WTC11 (cell line): ENCODE measurements at regions not wholly inside any gene's neighbourhood (a gene's known extent, or its start where the extent isn't known, plus 50 kb on each side); places are given as distances from the start of the nearest gene placed in this dataset.

Experiments used
- ATAC-seq: fragments of 200-7000 bp; cut with Tn5 transposase; 2 replicates; pipeline ENCODE4 v1.10.0; 2021; ENCODE audit warnings: mild to moderate bottlenecking, moderate library complexity
- CTCF ChIA-PET: fragments of 300-600 bp; sonication (Branson Sonifier 250); formaldehyde crosslinking; loops from one replicate; lab custom pipeline; 2021; ENCODE audit warnings: antibody characterized with exemption; lab: Charles Lee
- POLR2A ChIA-PET: fragments of 350-600 bp; sonication (Branson Sonifier 250); formaldehyde crosslinking; loops from one replicate; lab custom pipeline; 2021; ENCODE audit warnings: antibody characterized with exemption; lab: Charles Lee
- DNase-seq: peaks from one replicate; pipeline ENCODE4 v3.0.0; 2021; ENCODE audit warnings: low spot score
- H3K27ac Mint-ChIP-seq: 2 replicates; pipeline ENCODE4 v1.8.0; 2021; ENCODE audit warnings: mixed read lengths
- H3K27me3 Mint-ChIP-seq: 2 replicates; pipeline ENCODE4 v1.8.0; 2021; ENCODE audit warnings: low read depth, mild to moderate bottlenecking, moderate library complexity, mixed read lengths
- H3K36me3 Mint-ChIP-seq: 2 replicates; pipeline ENCODE4 v1.8.0; 2021; ENCODE audit warnings: mixed read lengths
- H3K4me1 Mint-ChIP-seq: 2 replicates; pipeline ENCODE4 v1.8.0; 2022; ENCODE audit warnings: mixed read lengths
- H3K4me3 Mint-ChIP-seq: 2 replicates; pipeline ENCODE4 v1.8.0; 2021; ENCODE audit warnings: mild to moderate bottlenecking, moderate library complexity, mixed read lengths
- H3K9me3 Mint-ChIP-seq: 2 replicates; pipeline ENCODE4 v1.8.0; 2021; ENCODE audit warnings: mixed read lengths
- AFF4 ChIP-seq: sonication (generic); formaldehyde crosslinking; IDR thresholded peaks from 2 replicates; pipeline ENCODE4 v1.8.1; 2023; ENCODE audit warnings: mild to moderate bottlenecking, missing genetic modification reagents, borderline replicate concordance
- ATF1 ChIP-seq: sonication (generic); formaldehyde crosslinking; IDR thresholded peaks from 2 replicates; pipeline ENCODE4 v1.8.1; 2023; ENCODE audit warnings: mild to moderate bottlenecking, moderate library complexity, missing genetic modification reagents
- ATF2 ChIP-seq: sonication (generic); formaldehyde crosslinking; IDR thresholded peaks from 2 replicates; pipeline ENCODE4 v1.8.1; 2022; ENCODE audit warnings: low read depth, missing genetic modification reagents, borderline replicate concordance
- ATF6 ChIP-seq: sonication (generic); formaldehyde crosslinking; IDR thresholded peaks from 2 replicates; pipeline ENCODE4 v1.8.1; 2023; ENCODE audit warnings: mild to moderate bottlenecking, missing genetic modification reagents
- CBFB ChIP-seq: sonication (generic); formaldehyde crosslinking; IDR thresholded peaks from 2 replicates; pipeline ENCODE4 v1.8.1; 2022; ENCODE audit warnings: mild to moderate bottlenecking, low read depth, missing genetic modification reagents
- ESRRA ChIP-seq: sonication (generic); formaldehyde crosslinking; IDR thresholded peaks from 2 replicates; pipeline ENCODE4 v1.8.1; 2022; ENCODE audit warnings: mild to moderate bottlenecking, missing genetic modification reagents, borderline replicate concordance
- FOXJ3 ChIP-seq: sonication (generic); formaldehyde crosslinking; IDR thresholded peaks from 2 replicates; pipeline ENCODE4 v1.9.0; 2021; ENCODE audit warnings: missing genetic modification reagents, mild to moderate bottlenecking, borderline replicate concordance
- FOXP1 ChIP-seq: sonication (generic); formaldehyde crosslinking; IDR thresholded peaks from 2 replicates; pipeline ENCODE4 v1.8.0; 2022; ENCODE audit warnings: missing genetic modification reagents, mild to moderate bottlenecking, moderate library complexity, borderline replicate concordance
- GRHL2 ChIP-seq: fragments of 250-450 bp; sonication (Bioruptor Pico); IDR thresholded peaks from 2 replicates; pipeline ENCODE4 v1.8.0; 2022; ENCODE audit warnings: mild to moderate bottlenecking, moderate library complexity; ENCODE audit not compliant: insufficient replicate concordance, severe bottlenecking
- MXD4 ChIP-seq: fragments of 250-450 bp; sonication (Bioruptor Pico); IDR thresholded peaks from 2 replicates; pipeline ENCODE4 v1.8.0; 2021; ENCODE audit warnings: mild to moderate bottlenecking, moderate library complexity, borderline replicate concordance
- NFATC4 ChIP-seq: fragments of 250-450 bp; sonication (Bioruptor Pico); IDR thresholded peaks from 2 replicates; pipeline ENCODE4 v1.9.0; 2021; ENCODE audit warnings: mild to moderate bottlenecking
- NR3C1 ChIP-seq: sonication (generic); formaldehyde crosslinking; conservative IDR thresholded peaks from 2 replicates; pipeline ENCODE4 v1.8.1; 2023; ENCODE audit warnings: low read depth, mild to moderate bottlenecking, missing genetic modification reagents
- RORB ChIP-seq: fragments of 250-450 bp; sonication (Bioruptor Pico); IDR thresholded peaks from 2 replicates; pipeline ENCODE4 v1.9.0; 2021; ENCODE audit warnings: mild to moderate bottlenecking
- SOX15 ChIP-seq: fragments of 250-450 bp; sonication (Bioruptor Pico); IDR thresholded peaks from 2 replicates; pipeline ENCODE4 v1.9.0; 2021; ENCODE audit warnings: mild to moderate bottlenecking
- SP1 ChIP-seq: sonication (generic); formaldehyde crosslinking; conservative IDR thresholded peaks from 2 replicates; pipeline ENCODE4 v1.8.1; 2022; ENCODE audit warnings: missing genetic modification reagents
- ZMAT4 ChIP-seq: fragments of 250-450 bp; sonication (Bioruptor Pico); IDR thresholded peaks from 2 replicates; pipeline ENCODE4 v1.9.0; 2021; ENCODE audit warnings: mild to moderate bottlenecking
- ZNF232 ChIP-seq: sonication (generic); formaldehyde crosslinking; IDR thresholded peaks from 2 replicates; pipeline ENCODE4 v1.8.0; 2022; ENCODE audit warnings: mild to moderate bottlenecking, missing genetic modification reagents
- ZNF317 ChIP-seq: sonication (generic); formaldehyde crosslinking; IDR thresholded peaks from 2 replicates; pipeline ENCODE4 v1.8.1; 2023; ENCODE audit warnings: low read depth, mild to moderate bottlenecking, moderate library complexity, missing genetic modification reagents, borderline replicate concordance
- ZNF425 ChIP-seq: fragments of 250-450 bp; sonication (Bioruptor Pico); conservative IDR thresholded peaks from 2 replicates; pipeline ENCODE4 v1.9.0; 2021; ENCODE audit warnings: mild to moderate bottlenecking
- ZNF671 ChIP-seq: fragments of 250-450 bp; sonication (Bioruptor Pico); IDR thresholded peaks from 2 replicates; pipeline ENCODE4 v1.8.0; 2021; ENCODE audit warnings: mild to moderate bottlenecking

- ChIA-PET POLR2A (no interaction called here), CTCF (interaction anchor here (1.3 to 1.5 kb wide), 1 partner anchor 46 kb away, joined by 4 to 5 read pairs; no protein-coding TSS in a partner anchor)
- Mint-ChIP-seq H3K27me3 (no peaks in the 10 kb centered on the region), H3K4me3 (no peak overlapping the region), H3K9me3 (no peaks in the 10 kb centered on the region), H3K36me3 (no peaks in the 10 kb centered on the region), H3K27ac (no peak overlapping the region)
- DNase-seq = no peak
- TF ChIP-seq GRHL2 (CRISPR knock-in tag) (no peak), ZNF671 (CRISPR knock-in tag) (no peak), SOX15 (CRISPR knock-in tag) (no peak), FOXP1 (CRISPR knock-in tag) (no peak), NFATC4 (no peak), AFF4 (CRISPR knock-in tag) (no peak), ATF2 (CRISPR knock-in tag) (no peak), NR3C1 (CRISPR knock-in tag) (no peak), CBFB (no peak), SP1 (CRISPR knock-in tag) (no peak), ATF1 (CRISPR knock-in tag) (no peak), ZNF317 (no peak), RORB (no peak), FOXJ3 (CRISPR knock-in tag) (no peak), ZNF425 (CRISPR knock-in tag) (no peak), ESRRA (CRISPR knock-in tag) (no peak), ZNF232 (CRISPR knock-in tag) (no peak), ZMAT4 (CRISPR knock-in tag) (no peak), MXD4 (no peak), ATF6 (CRISPR knock-in tag) (no peak)
- TF ChIP-seq, all 79 proteins: peak for 0
- ATAC-seq = no peak; the same call in 1 of the 2 replicates
- H3K4me1 Mint-ChIP-seq = peaks cover 34% of the 10 kb centered on the region
These were observed 213.2 kb upstream of the ACTBL2 start for GRCh38 chr5:57695706-57696388.
